GM12878 (cell line): ENCODE measurements at regions not wholly inside any gene's neighbourhood (a gene's known extent, or its start where the extent isn't known, plus 50 kb on each side); places are given as distances from the start of the nearest gene placed in this dataset.
A peak's percentile ranks its signal among the peaks of the same experiment; 100 is the strongest.

Experiments used
- ATAC-seq: fragments of 200-7000 bp; cut with Tn5 transposase; 3 replicates; pipeline ENCODE4 v1.9.1; 2020; ENCODE audit warnings: mild to moderate bottlenecking, moderate library complexity
- BruUV-seq: library from RNA; stranded (reverse); fragments of 400-500 nt; replicated peaks from 2 replicates; lab custom pipeline; 2021; lab: Mats Ljungman, UMichigan
- CTCF ChIA-PET: fragments of 300-600 bp; sonication (Branson Sonifier 250); formaldehyde crosslinking; extraction: SDS; loops from one replicate; lab custom pipeline; 2021; ENCODE audit warnings: inconsistent platforms; lab: Yijun Ruan, JAX
- POLR2A ChIA-PET: fragments of 350-600 bp; formaldehyde crosslinking; extraction: SDS; loops from one replicate; lab custom pipeline; 2021; ENCODE audit warnings: inconsistent platforms; lab: Charles Lee
- RAD21 ChIA-PET: fragments of 300-600 bp; sonication (Branson Sonifier 250); formaldehyde crosslinking; loops from one replicate; lab custom pipeline; 2023; ENCODE audit warnings: antibody characterized with exemption; ENCODE audit not compliant: unreplicated experiment; lab: Charles Lee
- SMC1A ChIA-PET: fragments of 300-600 bp; sonication (Branson Sonifier 250); formaldehyde crosslinking; loops from one replicate; lab custom pipeline; 2023; ENCODE audit not compliant: unreplicated experiment, uncharacterized antibody; lab: Charles Lee
- DNase-seq: peaks from one replicate; pipeline ENCODE4 v3.0.0-alpha.2; 2011; ENCODE audit warnings: low read depth, low spot score
- FAIRE-seq: peaks from 3 replicates; lab custom pipeline; 2011; peaks lifted over from hg19 to GRCh38; lab: Jason Lieb, UNC
- H2AFZ ChIP-seq: 2 replicates; pipeline ENCODE4 v1.6.0; 2011; ENCODE audit warnings: low read depth, low read length, control low read depth; ENCODE audit not compliant: control insufficient read depth
- H3K27ac ChIP-seq: 2 replicates; pipeline ENCODE4 v1.5.1; 2011; ENCODE audit warnings: control low read depth; ENCODE audit not compliant: control insufficient read depth, insufficient read depth
- H3K27me3 ChIP-seq, 2 experiments: replicated peaks in 1 of 2; 2 replicates each; pipeline versions ENCODE4 v1.6.0 to v1.6.1; 2011; ENCODE audit warnings: low read length in 1 of 2; ENCODE audit not compliant: control insufficient read depth in 2 of 2, insufficient read depth in 2 of 2
- H3K36me3 ChIP-seq, 2 experiments: 2 replicates each; pipeline ENCODE4 v1.5.1; 2011; ENCODE audit warnings: low read length in 1 of 2; ENCODE audit not compliant: control insufficient read depth in 2 of 2, insufficient read depth in 2 of 2
- H3K4me1 ChIP-seq: 2 replicates; pipeline ENCODE4 v1.6.1; 2011; ENCODE audit warnings: mild to moderate bottlenecking, low read length, moderate library complexity, mixed read lengths; ENCODE audit not compliant: control insufficient read depth, insufficient read depth
- H3K4me2 ChIP-seq: 2 replicates; pipeline ENCODE4 v1.6.0; 2011; ENCODE audit warnings: control low read depth; ENCODE audit not compliant: control insufficient read depth, insufficient read depth
- H3K4me3 ChIP-seq: fragments of 200-600 bp; sonication (generic); 2 replicates; pipeline ENCODE4 v1.5.1; 2016
- H3K79me2 ChIP-seq: 2 replicates; pipeline ENCODE4 v1.6.0; 2011; ENCODE audit warnings: low read length; ENCODE audit not compliant: control insufficient read depth, insufficient read depth
- H3K9ac ChIP-seq: 2 replicates; pipeline ENCODE4 v1.8.0; 2011; ENCODE audit warnings: low read length, control low read depth, mixed read lengths; ENCODE audit not compliant: control insufficient read depth, insufficient read depth
- H3K9me3 ChIP-seq: replicated peaks from 3 replicates; pipeline ENCODE4 v1.5.1; 2011; ENCODE audit warnings: mild to moderate bottlenecking, low read length; ENCODE audit not compliant: control insufficient read depth, insufficient read depth
- H4K20me1 ChIP-seq: 2 replicates; pipeline ENCODE4 v1.6.0; 2011; ENCODE audit not compliant: control insufficient read depth, insufficient read depth
- ASH2L ChIP-seq: fragments of 300-600, 200-600 bp; sonication (generic); IDR thresholded peaks from 2 replicates; pipeline ENCODE4 v1.6.1; 2017; ENCODE audit warnings: low read depth, mild to moderate bottlenecking, borderline replicate concordance
- ATF7 ChIP-seq: fragments of 450-650 bp; IDR thresholded peaks from 2 replicates; pipeline ENCODE4 v1.6.1; 2016; ENCODE audit warnings: low read depth, mild to moderate bottlenecking
- BACH1 ChIP-seq: fragments of 450-650 bp; IDR thresholded peaks from 2 replicates; pipeline ENCODE4 v1.6.1; 2017; ENCODE audit warnings: mild to moderate bottlenecking, borderline replicate concordance
- BHLHE40 ChIP-seq, 2 experiments: fragments of 450-650 bp in 1 of 2; IDR thresholded peaks; 2 replicates each; pipeline ENCODE4 v1.6.1; 2011 to 2017; ENCODE audit warnings: low read depth in 2 of 2, borderline replicate concordance in 1 of 2, improper control_type of control experiment in 1 of 2, low read length in 1 of 2, mild to moderate bottlenecking in 1 of 2
- MXI1 ChIP-seq: fragments of 150-350 bp; IDR thresholded peaks from 2 replicates; pipeline ENCODE4 v1.6.1; 2011; ENCODE audit warnings: low read depth, mild to moderate bottlenecking, inconsistent platforms, low read length, improper control_type of control experiment
- NRF1 ChIP-seq: conservative IDR thresholded peaks from 2 replicates; pipeline ENCODE4 v1.6.1; 2011; ENCODE audit warnings: mild to moderate bottlenecking, low read depth, low read length, improper control_type of control experiment
- SMC3 ChIP-seq: IDR thresholded peaks from 2 replicates; pipeline ENCODE4 v1.6.1; 2011; ENCODE audit warnings: low read length, improper control_type of control experiment, borderline replicate concordance
- WGBS: methylation state at CpG from one replicate; pipeline ENCODE4 v1.1.6; 2016; ENCODE audit warnings: low lambda C conversion rate; ENCODE audit not compliant: insufficient replicate concordance, insufficient coverage; ENCODE audit errors: missing lambda C conversion rate; 5-methylcytosine and 5-hydroxymethylcytosine counted together
- in situ Hi-C: fragments of 300-500 bp; cut with MboI; formaldehyde crosslinking; loops from 9 replicates; pipeline ENCODE4 v1.14.3; 2018; ENCODE audit warnings: mixed read lengths
- intact Hi-C: fragments of 100-400 bp; cut with micrococcal nuclease; formaldehyde crosslinking; loops from one replicate; pipeline ENCODE4 v1.14.2; 2022; ENCODE audit not compliant: unreplicated experiment
- TF ChIP-seq, protein P1 (sequence below): IDR thresholded peaks from 2 replicates; pipeline ENCODE4 v1.6.1; 2011; ENCODE audit warnings: low read depth, low read length, improper control_type of control experiment, borderline replicate concordance
- TF ChIP-seq, protein P2 (sequence below): fragments of 150-350 bp; IDR thresholded peaks from 2 replicates; pipeline ENCODE4 v1.6.1; 2016; ENCODE audit warnings: low read depth, low read length

DNA sequence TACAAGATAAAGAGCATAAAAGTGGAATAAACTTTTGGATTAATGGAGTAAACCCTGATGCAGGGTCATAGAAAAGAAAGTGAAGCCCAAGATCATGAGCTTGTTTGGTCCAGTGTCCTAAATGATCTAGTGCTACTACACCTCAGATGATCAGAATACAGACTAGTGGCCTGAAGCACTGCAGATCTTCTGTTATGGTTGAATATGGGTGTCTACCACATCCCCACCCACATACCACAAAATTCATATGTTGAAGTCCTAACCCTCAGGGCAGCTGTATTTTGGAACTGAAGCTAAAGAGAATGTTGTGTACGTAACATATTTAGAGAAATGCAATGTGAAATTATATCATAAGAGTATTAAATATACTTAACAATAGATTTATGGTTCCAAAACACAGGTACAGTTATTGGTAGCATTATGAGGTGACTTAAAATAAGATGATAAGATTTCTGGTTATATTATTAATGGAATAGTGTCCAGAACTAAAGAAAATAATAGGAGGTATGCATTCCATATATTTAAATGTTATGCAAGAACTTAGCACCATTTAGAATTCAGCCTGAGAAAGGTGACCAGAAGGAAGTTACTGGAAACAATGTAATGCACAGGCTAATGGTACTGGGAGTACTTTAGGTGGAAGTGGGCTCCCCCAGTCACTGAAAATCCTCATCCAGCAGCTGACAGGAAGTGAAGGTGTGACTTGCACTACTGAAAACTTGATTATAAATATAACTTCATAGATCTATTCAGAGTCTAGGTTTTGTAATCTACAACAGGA is 1155.1 kb downstream of the TAF11L14 start (continued):
- TF ChIP-seq, protein P1, sequence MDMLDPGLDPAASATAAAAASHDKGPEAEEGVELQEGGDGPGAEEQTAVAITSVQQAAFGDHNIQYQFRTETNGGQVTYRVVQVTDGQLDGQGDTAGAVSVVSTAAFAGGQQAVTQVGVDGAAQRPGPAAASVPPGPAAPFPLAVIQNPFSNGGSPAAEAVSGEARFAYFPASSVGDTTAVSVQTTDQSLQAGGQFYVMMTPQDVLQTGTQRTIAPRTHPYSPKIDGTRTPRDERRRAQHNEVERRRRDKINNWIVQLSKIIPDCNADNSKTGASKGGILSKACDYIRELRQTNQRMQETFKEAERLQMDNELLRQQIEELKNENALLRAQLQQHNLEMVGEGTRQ, result no peak
- TF ChIP-seq ASH2L (no peak), MXI1 (no peak), BHLHE40 (IDR thresholded peaks at IDR 0.05; ENCODE audit: borderline replicate concordance in 1 of 2, low read depth in 2 of 2, low read length in 1 of 2) (no peak), NRF1 (no peak)
- TF ChIP-seq, all 136 proteins: peak for 0

DNA sequence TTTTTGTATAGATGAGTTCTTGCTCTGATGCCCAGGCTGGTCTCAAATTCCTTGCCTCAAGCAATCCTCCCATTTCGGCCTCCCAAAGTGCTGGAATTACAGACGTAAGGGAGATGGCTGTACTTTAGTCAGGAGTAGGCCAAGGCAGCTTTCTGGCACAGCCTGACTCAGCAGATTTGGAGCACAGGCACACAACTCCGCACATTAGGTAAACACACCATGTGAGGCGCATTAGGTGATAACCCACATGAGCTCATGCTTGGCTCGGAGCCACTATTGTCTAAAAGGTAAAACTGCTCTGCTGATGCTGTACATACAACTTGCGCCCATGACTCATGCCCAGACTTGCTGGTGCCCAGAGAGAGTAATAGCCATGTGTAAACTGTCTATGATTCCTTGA is 1157.9 kb downstream of the TAF11L14 start:
- no peak overlapping the region for H3K4me2 ChIP-seq
- H3K9me3 ChIP-seq, result no peaks in the 10 kb centered on the region
- 52% methylated on average over 6 of the region's 6 CpGs for WGBS
- H4K20me1 ChIP-seq, result no peaks in the 10 kb centered on the region
- H3K79me2 ChIP-seq, result no peaks in the 10 kb centered on the region
- POLR2A ChIA-PET, result no interaction called here
- SMC1A ChIA-PET, result interaction anchor here (0.9 to 1.3 kb wide), 2 partner anchors 9 to 13 kb away, joined by 3 read pairs; no protein-coding TSS in a partner anchor
- no peaks in the 10 kb centered on the region for H3K27me3 ChIP-seq
- RAD21 ChIA-PET, result interaction anchor here (0.6 kb wide), 1 partner anchor 10 kb away, joined by 3 read pairs; no protein-coding TSS in a partner anchor
- in situ Hi-C loops (no loop called here), intact Hi-C loops (no loop called here)
- no peak overlapping the region for H3K4me3 ChIP-seq
- H3K4me1 ChIP-seq, result no peaks in the 10 kb centered on the region
- TF ChIP-seq SMC3 (no peak), BACH1 (peak; percentile 59; the same call in 1 of the 2 replicates), BHLHE40 (IDR thresholded peaks at IDR 0.05; ENCODE audit: borderline replicate concordance in 1 of 2, low read depth in 2 of 2, low read length in 1 of 2) (0 out of 4 replicates have a peak, but pooled peaks of 1 of the 2 experiments have one; percentile 11), ATF7 (peak; percentile 65)
- TF ChIP-seq, protein P2, sequence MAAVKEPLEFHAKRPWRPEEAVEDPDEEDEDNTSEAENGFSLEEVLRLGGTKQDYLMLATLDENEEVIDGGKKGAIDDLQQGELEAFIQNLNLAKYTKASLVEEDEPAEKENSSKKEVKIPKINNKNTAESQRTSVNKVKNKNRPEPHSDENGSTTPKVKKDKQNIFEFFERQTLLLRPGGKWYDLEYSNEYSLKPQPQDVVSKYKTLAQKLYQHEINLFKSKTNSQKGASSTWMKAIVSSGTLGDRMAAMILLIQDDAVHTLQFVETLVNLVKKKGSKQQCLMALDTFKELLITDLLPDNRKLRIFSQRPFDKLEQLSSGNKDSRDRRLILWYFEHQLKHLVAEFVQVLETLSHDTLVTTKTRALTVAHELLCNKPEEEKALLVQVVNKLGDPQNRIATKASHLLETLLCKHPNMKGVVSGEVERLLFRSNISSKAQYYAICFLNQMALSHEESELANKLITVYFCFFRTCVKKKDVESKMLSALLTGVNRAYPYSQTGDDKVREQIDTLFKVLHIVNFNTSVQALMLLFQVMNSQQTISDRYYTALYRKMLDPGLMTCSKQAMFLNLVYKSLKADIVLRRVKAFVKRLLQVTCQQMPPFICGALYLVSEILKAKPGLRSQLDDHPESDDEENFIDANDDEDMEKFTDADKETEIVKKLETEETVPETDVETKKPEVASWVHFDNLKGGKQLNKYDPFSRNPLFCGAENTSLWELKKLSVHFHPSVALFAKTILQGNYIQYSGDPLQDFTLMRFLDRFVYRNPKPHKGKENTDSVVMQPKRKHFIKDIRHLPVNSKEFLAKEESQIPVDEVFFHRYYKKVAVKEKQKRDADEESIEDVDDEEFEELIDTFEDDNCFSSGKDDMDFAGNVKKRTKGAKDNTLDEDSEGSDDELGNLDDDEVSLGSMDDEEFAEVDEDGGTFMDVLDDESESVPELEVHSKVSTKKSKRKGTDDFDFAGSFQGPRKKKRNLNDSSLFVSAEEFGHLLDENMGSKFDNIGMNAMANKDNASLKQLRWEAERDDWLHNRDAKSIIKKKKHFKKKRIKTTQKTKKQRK, result 0 out of 2 replicates have a peak, but pooled peaks have one; percentile 27
- DNase-seq, result no peak
- H3K36me3 ChIP-seq, result no peaks in the 10 kb centered on the region
- H2AFZ ChIP-seq, result no peak overlapping the region
- BruUV-seq, result no TSS peak
- FAIRE-seq, result no peak
- CTCF ChIA-PET, result interaction anchor here (0.6 kb wide), 1 partner anchor 707 kb away, joined by 3 read pairs; no protein-coding TSS in a partner anchor
- H3K27ac ChIP-seq, result no peak overlapping the region
- peak; percentile 79 for ATAC-seq
- no peak overlapping the region for H3K9ac ChIP-seq
